Hepatocyte (in vitro differentiated cells): ENCODE measurements at regions not wholly inside any gene's neighbourhood (a gene's known extent, or its start where the extent isn't known, plus 50 kb on each side); places are given as distances from the start of the nearest gene placed in this dataset.

Source experiments
- CTCF ChIP-seq: fragments of 200-600 bp; sonication (generic); IDR thresholded peaks from 2 replicates; pipeline ENCODE4 v1.5.1; 2016; ENCODE audit warnings: antibody characterized with exemption, mild to moderate bottlenecking; ENCODE audit not compliant: poor library complexity
- EZH2 ChIP-seq: fragments of 200-600 bp; sonication (generic); IDR thresholded peaks from 2 replicates; pipeline ENCODE4 v1.6.1; 2016; ENCODE audit warnings: antibody characterized with exemption, mild to moderate bottlenecking, borderline replicate concordance

- no peak for TF ChIP-seq CTCF
- TF ChIP-seq EZH2: no peak
Observed at GRCh38 chr2:200110381-200110780, 155.0 kb downstream of the MAIP1 start.
